ENCODE measurements at regions not wholly inside any gene's neighbourhood (a gene's known extent, or its start where the extent isn't known, plus 50 kb on each side); places are given as distances from the start of the nearest gene placed in this dataset.

DNA sequence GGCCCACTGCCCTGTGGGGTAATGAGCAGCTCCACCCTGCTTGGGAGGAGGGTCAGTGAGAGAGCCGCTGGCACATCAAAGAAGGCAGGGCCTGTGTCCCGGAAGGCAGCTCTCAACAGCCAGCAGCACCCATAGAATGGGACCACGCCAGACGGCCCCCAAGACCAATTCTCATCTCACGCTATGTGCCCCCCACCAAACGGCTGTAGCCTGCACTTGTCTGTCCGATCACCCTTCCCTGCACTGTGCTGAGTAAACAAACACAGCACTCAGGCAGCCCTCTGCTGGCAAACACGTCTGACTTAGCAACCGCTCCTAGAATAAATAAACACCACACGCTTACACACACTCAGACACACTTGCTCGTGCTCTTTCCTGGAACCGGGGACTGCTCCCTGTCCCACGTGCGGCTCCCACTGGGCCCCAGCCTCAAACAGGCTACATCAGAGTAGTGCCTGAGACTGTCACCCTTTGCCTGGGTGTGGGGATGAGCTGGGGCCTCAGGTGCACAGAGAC lies 53.2 kb upstream of the CDON start:
- Mint-ChIP-seq H3K36me3 (no peaks in the 10 kb centered on the region), H3K4me1 (no peaks in the 10 kb centered on the region), H3K27me3 (no peaks in the 10 kb centered on the region), H3K27ac (no peak overlapping the region), H3K4me3 (no peak overlapping the region), H3K9me3 (no peaks in the 10 kb centered on the region)
- CTCF ChIA-PET: no interaction called here
- DNase-seq: no peak

DNA sequence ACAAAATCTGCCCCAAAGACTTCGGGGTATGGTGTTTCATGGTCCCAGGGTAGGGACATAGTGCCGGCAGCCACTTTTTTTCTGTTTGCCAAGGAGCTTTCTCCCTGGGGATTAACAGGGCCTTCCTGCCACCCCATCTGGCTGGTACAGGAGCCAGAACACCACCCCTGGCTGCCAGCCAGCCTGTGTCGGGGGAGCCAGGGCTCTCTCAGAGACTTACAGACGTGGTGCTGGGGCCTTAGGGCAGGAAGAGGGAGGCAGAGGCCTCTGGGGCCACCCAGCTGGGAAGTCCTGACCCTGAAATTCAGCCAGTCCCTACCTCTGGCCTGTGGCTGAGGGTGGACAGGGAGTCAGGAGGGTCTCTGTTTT lies 52.4 kb upstream of the CDON start:
- no peak for DNase-seq
- Mint-ChIP-seq H3K9me3 (no peaks in the 10 kb centered on the region), H3K27me3 (no peaks in the 10 kb centered on the region), H3K4me1 (no peaks in the 10 kb centered on the region), H3K36me3 (no peaks in the 10 kb centered on the region), H3K27ac (no peak overlapping the region), H3K4me3 (no peak overlapping the region)
- CTCF ChIA-PET: interaction anchor here (1.3 kb wide), 1 partner anchor 12 kb away, joined by 3 read pairs; no protein-coding TSS in a partner anchor

DNA sequence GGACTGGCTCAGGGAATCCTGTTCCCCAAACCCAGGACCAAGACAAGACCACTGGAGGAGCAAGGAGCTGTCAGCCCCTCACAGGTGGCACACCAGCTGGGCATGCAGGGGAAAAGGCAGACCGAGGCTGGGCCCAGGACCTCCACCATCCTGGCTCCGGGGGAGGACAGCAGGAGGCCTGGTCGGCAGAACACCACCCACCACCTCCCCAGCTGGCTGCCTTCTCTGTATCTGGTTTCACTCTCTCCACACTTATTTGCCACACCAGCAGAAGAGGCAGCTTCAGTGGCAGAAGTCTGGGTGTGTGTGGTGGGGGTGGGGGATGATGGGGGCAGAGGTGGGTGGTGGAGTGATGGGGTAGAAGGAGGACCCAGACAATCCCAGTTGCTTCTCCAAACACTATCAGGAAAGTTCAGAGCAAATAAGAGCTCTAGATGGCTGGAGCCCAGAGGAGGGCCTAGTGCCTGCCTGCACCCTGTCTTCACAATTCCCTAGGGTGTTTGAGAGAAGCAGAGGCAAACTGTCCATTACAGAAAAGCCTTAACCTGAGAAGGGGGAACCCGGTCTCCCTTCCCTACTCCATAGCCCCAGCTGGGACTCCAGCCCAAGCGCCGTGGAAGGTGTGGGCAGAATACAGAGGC lies 51.9 kb upstream of the CDON start:
- no peak overlapping the region for H3K27ac Mint-ChIP-seq
- no peak overlapping the region for H3K4me3 Mint-ChIP-seq
- DNase-seq: no peak
- H3K9me3 Mint-ChIP-seq: no peaks in the 10 kb centered on the region
- H3K36me3 Mint-ChIP-seq: no peaks in the 10 kb centered on the region
- CTCF ChIA-PET: interaction anchor here (1.3 kb wide), 1 partner anchor 12 kb away, joined by 3 read pairs; no protein-coding TSS in a partner anchor
- H3K27me3 Mint-ChIP-seq: peaks cover 4% of the 10 kb centered on the region
- no peaks in the 10 kb centered on the region for H3K4me1 Mint-ChIP-seq

DNA sequence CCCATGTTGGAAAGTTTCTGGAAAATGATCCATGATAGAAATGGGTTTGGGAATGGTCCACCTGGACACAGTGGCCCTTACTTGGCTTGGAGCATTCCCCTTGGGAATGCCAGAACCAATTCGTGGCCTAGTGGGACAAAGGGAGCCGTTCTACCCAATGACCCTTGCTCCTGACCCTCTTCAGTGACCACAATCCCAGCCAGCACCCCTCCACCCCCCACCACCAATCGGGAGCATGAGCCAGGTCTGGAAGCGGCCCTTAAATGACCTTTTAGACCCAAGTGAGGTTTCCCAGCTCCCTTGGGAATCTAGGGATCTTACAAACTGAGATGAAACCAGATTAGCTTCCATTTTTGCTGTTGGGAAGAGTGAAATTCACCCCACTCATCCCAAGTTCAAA lies 51.3 kb upstream of the CDON start:
- no peaks in the 10 kb centered on the region for H3K36me3 Mint-ChIP-seq
- no peaks in the 10 kb centered on the region for H3K4me1 Mint-ChIP-seq
- H3K4me3 Mint-ChIP-seq: no peak overlapping the region
- CTCF ChIA-PET: interaction anchor here (1.3 kb wide), 1 partner anchor 11 kb away, joined by 3 read pairs; no protein-coding TSS in a partner anchor
- no peaks in the 10 kb centered on the region for H3K9me3 Mint-ChIP-seq
- H3K27me3 Mint-ChIP-seq: peaks cover 6% of the 10 kb centered on the region
- H3K27ac Mint-ChIP-seq: no peak overlapping the region
- DNase-seq: no peak

DNA sequence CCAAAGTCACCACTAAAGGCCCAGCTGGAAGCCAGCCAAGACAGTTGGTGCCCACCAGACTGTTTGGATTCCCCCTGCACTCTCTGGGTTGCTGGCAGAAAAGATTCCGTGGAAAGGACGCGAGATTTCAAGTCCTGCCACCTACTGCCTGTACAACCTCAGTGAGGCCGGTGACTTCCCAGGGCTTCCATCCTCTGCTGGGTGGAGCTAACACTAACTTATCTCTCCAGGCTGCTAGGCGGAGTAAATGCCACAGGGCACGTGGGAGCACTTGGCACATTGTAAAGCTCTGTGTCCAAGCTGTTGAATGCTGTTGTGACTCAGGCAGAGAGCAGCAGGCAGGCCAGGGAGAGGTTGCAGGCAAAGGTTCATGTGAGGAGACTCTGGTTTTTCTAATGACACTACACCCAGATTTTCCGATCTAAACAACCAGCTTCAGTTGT lies 50.9 kb upstream of the CDON start:
- no peaks in the 10 kb centered on the region for H3K36me3 Mint-ChIP-seq
- DNase-seq: no peak
- no peaks in the 10 kb centered on the region for H3K9me3 Mint-ChIP-seq
- no peaks in the 10 kb centered on the region for H3K4me1 Mint-ChIP-seq
- peaks cover 6% of the 10 kb centered on the region for H3K27me3 Mint-ChIP-seq
- no peak overlapping the region for H3K4me3 Mint-ChIP-seq
- CTCF ChIA-PET: no interaction called here
- H3K27ac Mint-ChIP-seq: no peak overlapping the region

DNA sequence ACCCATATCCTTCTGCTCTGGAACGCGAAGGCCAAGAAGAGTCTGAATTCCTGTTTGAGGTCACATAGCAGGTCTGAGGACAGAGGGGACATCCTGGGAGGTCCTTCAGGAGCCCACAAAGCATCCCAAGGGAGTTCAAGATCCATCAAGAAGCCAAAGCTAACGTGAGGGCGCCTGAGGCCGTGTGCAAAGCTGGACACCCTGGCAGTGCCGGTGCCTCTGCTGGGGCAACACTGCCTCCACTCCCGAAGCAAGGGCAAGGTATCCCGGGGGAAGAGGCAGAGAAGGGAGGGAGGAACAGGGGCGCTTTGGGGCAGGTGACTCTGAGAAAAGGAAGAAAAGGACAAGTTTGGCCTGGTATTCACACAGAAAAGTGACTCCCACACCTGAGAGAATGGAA lies 50.3 kb upstream of the CDON start:
- no peak for DNase-seq
- Mint-ChIP-seq H3K9me3 (no peaks in the 10 kb centered on the region), H3K27me3 (peaks cover 6% of the 10 kb centered on the region), H3K4me1 (no peaks in the 10 kb centered on the region), H3K27ac (no peak overlapping the region), H3K36me3 (no peaks in the 10 kb centered on the region), H3K4me3 (no peak overlapping the region)
- CTCF ChIA-PET: no interaction called here

- H3K27ac Mint-ChIP-seq: no peak overlapping the region
- DNase-seq: no peak
- no peaks in the 10 kb centered on the region for H3K9me3 Mint-ChIP-seq
- H3K36me3 Mint-ChIP-seq: no peaks in the 10 kb centered on the region
- H3K4me3 Mint-ChIP-seq: no peak overlapping the region
- peaks cover 6% of the 10 kb centered on the region for H3K27me3 Mint-ChIP-seq
- CTCF ChIA-PET: no interaction called here
- H3K4me1 Mint-ChIP-seq: no peaks in the 10 kb centered on the region
Measured at GRCh38 chr11:126112547-126112946, 49.9 kb upstream of the CDON start.

Data from activated naive CD4-positive, alpha-beta T cell treated with anti-CD3 and anti-CD28 coated beads, Interleukin-2, amount 10 ng/mL, durations not matched to agents 7 days and 5 days (primary cell).